H1 (cell line): ENCODE measurements at regions not wholly inside any gene's neighbourhood (a gene's known extent, or its start where the extent isn't known, plus 50 kb on each side); places are given as distances from the start of the nearest gene placed in this dataset.

Experiments
- CEBPB ChIP-seq: IDR thresholded peaks from 2 replicates; pipeline ENCODE4 v1.6.1; 2012; ENCODE audit warnings: low read depth, low read length
- CHD1 ChIP-seq: IDR thresholded peaks from 2 replicates; pipeline ENCODE4 v1.6.1; 2012; ENCODE audit warnings: low read depth, low read length, improper control_type of control experiment
- CHD7 ChIP-seq: fragments of 300-600 bp; sonication (generic); IDR thresholded peaks from 2 replicates; pipeline ENCODE4 v1.7.1; 2012; ENCODE audit warnings: low read length, moderate library complexity, mild to moderate bottlenecking, inconsistent platforms; ENCODE audit not compliant: insufficient replicate concordance
- CREB1 ChIP-seq: IDR thresholded peaks from 2 replicates; pipeline ENCODE4 v1.6.1; 2012; ENCODE audit warnings: inconsistent platforms
- CTCF ChIP-seq, 3 experiments: IDR thresholded peaks; 1 replicate in 2 of 3; 2 replicates in 1 of 3; pipeline versions ENCODE4 v1.5.1 to v1.6.1; 2011; ENCODE audit warnings: low read length in 3 of 3, mild to moderate bottlenecking in 3 of 3, inconsistent platforms in 2 of 3, low read depth in 1 of 3, moderate library complexity in 1 of 3; ENCODE audit not compliant: insufficient read depth in 1 of 3; ENCODE audit errors: control extremely low read depth in 1 of 3
- KDM4A ChIP-seq: IDR thresholded peaks from one replicate; pipeline ENCODE4 v1.7.1; 2012; ENCODE audit warnings: low read depth, mild to moderate bottlenecking, moderate library complexity, low read length, inconsistent platforms; ENCODE audit not compliant: severe bottlenecking
- POU5F1 ChIP-seq: IDR thresholded peaks from 2 replicates; pipeline ENCODE4 v1.6.1; 2011; ENCODE audit warnings: low read depth, mild to moderate bottlenecking, low read length, moderate library complexity
- SIX5 ChIP-seq: IDR thresholded peaks from 2 replicates; pipeline ENCODE4 v1.6.1; 2011; ENCODE audit warnings: mild to moderate bottlenecking, low read depth, low read length
- SUZ12 ChIP-seq: fragments of 200-600 bp; sonication (generic); IDR thresholded peaks from 2 replicates; pipeline ENCODE4 v1.6.1; 2012; ENCODE audit warnings: mild to moderate bottlenecking, inconsistent platforms, low read length, moderate library complexity, mixed read lengths
- TAF7 ChIP-seq: optimal IDR thresholded peaks from 2 replicates; pipeline ENCODE3; 2011; ENCODE audit warnings: low read depth, mild to moderate bottlenecking, inconsistent platforms, low read length, moderate library complexity, borderline replicate concordance
- TCF12 ChIP-seq: IDR thresholded peaks from 2 replicates; pipeline ENCODE4 v1.6.1; 2011; ENCODE audit warnings: low read depth, mild to moderate bottlenecking, low read length

- TF ChIP-seq CHD7 (no peak), CEBPB (no peak), CREB1 (no peak), TAF7 (no peak), TCF12 (no peak), KDM4A (no peak), SUZ12 (no peak), CTCF (IDR thresholded peaks at IDR 0.05; ENCODE audit: control extremely low read depth in 1 of 3, insufficient read depth in 1 of 3, low read depth in 1 of 3, low read length in 3 of 3) (no peak), POU5F1 (no peak), SIX5 (no peak), CHD1 (no peak)
Observed at GRCh38 chr21:35378881-35379280, 329.8 kb upstream of the RUNX1 start (continued).
